ENCODE measurements at regions not wholly inside any gene's neighbourhood (a gene's known extent, or its start where the extent isn't known, plus 50 kb on each side); places are given as distances from the start of the nearest gene placed in this dataset.

GRCh38 chr2:62569907-62570841, 64.2 kb upstream of the TMEM17 start:
- Histone ChIP-seq H3K36me3 (ENCODE audit: control insufficient read depth in 2 of 2, insufficient read depth in 2 of 2, low read length in 1 of 2) (no peaks in the 10 kb centered on the region), H3K4me3 (no peak overlapping the region), H3K79me2 (ENCODE audit: control insufficient read depth, insufficient read depth, low read length) (no peaks in the 10 kb centered on the region), H3K4me1 (ENCODE audit: control insufficient read depth, insufficient read depth, low read length) (no peaks in the 10 kb centered on the region), H3K9ac (ENCODE audit: control insufficient read depth, insufficient read depth, low read length) (no peak overlapping the region), H3K4me2 (ENCODE audit: control insufficient read depth, insufficient read depth) (no peak overlapping the region), H3K27me3 (replicated peaks in 1 of 2; ENCODE audit: control insufficient read depth in 2 of 2, insufficient read depth in 2 of 2, low read length in 1 of 2) (peaks cover 2 to 3% of the 10 kb centered on the region in 2 experiments; a peak in 1 of 4 replicates), H3K9me3 (replicated peaks; ENCODE audit: control insufficient read depth, insufficient read depth, low read length) (no peaks in the 10 kb centered on the region; the same call in 2 of the 3 replicates), H3K27ac (ENCODE audit: control insufficient read depth, insufficient read depth) (no peak overlapping the region), H2AFZ (ENCODE audit: control insufficient read depth, low read depth, low read length) (no peak overlapping the region), H4K20me1 (ENCODE audit: control insufficient read depth, insufficient read depth) (no peaks in the 10 kb centered on the region)
- no peak for FAIRE-seq
- ChIA-PET CTCF (interaction anchor here (1.5 kb wide), 1 partner anchor 113 kb away, joined by 4 read pairs; no protein-coding TSS in a partner anchor), RAD21 (ENCODE audit: unreplicated experiment) (no interaction called here), SMC1A (ENCODE audit: uncharacterized antibody, unreplicated experiment) (interaction anchor here (0.8 kb wide), 1 partner anchor 9 kb away, joined by 3 read pairs; no protein-coding TSS in a partner anchor), POLR2A (no interaction called here)
- in situ Hi-C loops (cut with MboI) (no loop called here), intact Hi-C loops (cut with micrococcal nuclease; ENCODE audit: unreplicated experiment) (no loop called here)
- ATAC-seq = no peak
- no TSS peak for BruUV-seq (replicated peaks)
- 46% methylated on average over 23 of the region's 23 CpGs for WGBS (ENCODE audit: insufficient coverage, insufficient replicate concordance, low lambda C conversion rate, missing lambda C conversion rate)
- no peak for DNase-seq (ENCODE audit: low read depth, low spot score)
- TF ChIP-seq YBX1 (IDR thresholded peaks at IDR 0.05) (no peak), CREM (IDR thresholded peaks at IDR 0.05; ENCODE audit: low read depth) (no peak), TCF3 (IDR thresholded peaks at IDR 0.05; ENCODE audit: borderline replicate concordance, insufficient read depth, low read depth, low read length) (no peak), SIN3A (IDR thresholded peaks at IDR 0.05; ENCODE audit: low read depth, low read length) (no peak), PAX8 (IDR thresholded peaks at IDR 0.05) (no peak), PKNOX1 (IDR thresholded peaks at IDR 0.05) (no peak)

Measured in GM12878 (cell line).